Amygdala (tissue), 56 donors: ENCODE measurements at regions not wholly inside any gene's neighbourhood (a gene's known extent, or its start where the extent isn't known, plus 50 kb on each side); places are given as distances from the start of the nearest gene placed in this dataset.

ENCODE experiments used
- DNase-seq, 56 donors: peaks; one replicate each; lab custom pipeline; 2025; lab: John Stamatoyannopoulos, UW

GRCh38 chr20:50242548-50242862 lies 51.9 kb downstream of the CEBPB start:
- DNase-seq = no peak

- peak in 54 of 56 donors; percentile 16 to 91 (median 65) for DNase-seq
These were observed 52.4 kb downstream of the CEBPB start for GRCh38 chr20:50242863-50243609.

- DNase-seq = no peak
These were observed 53.2 kb downstream of the CEBPB start for GRCh38 chr20:50243610-50244351.

GRCh38 chr20:50244352-50245149 lies 53.9 kb downstream of the CEBPB start:
- DNase-seq = no peak

GRCh38 chr20:50245498-50246366 lies 55.1 kb downstream of the CEBPB start:
- no peak for DNase-seq

GRCh38 chr20:50246367-50247195 lies 56.0 kb downstream of the CEBPB start:
- peak in 2 of 56 donors; percentile 17 to 22 for DNase-seq

- no peak for DNase-seq
These were observed 56.8 kb downstream of the CEBPB start for GRCh38 chr20:50247196-50248094.

GRCh38 chr20:50248104-50248641 lies 57.5 kb downstream of the CEBPB start:
- peak in 2 of 56 donors; percentile 12 to 17 for DNase-seq

- no peak for DNase-seq
These were observed 59.1 kb downstream of the CEBPB start for GRCh38 chr20:50249447-50250388.

GRCh38 chr20:50250679-50251382 lies 60.2 kb downstream of the CEBPB start:
- DNase-seq = peak in 2 of 56 donors; percentile 5 to 14

- no peak for DNase-seq
These were observed 60.7 kb downstream of the CEBPB start for GRCh38 chr20:50251383-50251748.

- no peak for DNase-seq
These were observed 61.4 kb downstream of the CEBPB start for GRCh38 chr20:50251992-50252511.

GRCh38 chr20:50252701-50253100 lies 62.1 kb downstream of the CEBPB start:
- DNase-seq = no peak

- no peak for DNase-seq
These were observed 62.5 kb downstream of the CEBPB start for GRCh38 chr20:50253101-50253500.

GRCh38 chr20:50254466-50255079 lies 63.9 kb downstream of the CEBPB start:
- DNase-seq = no peak

- no peak for DNase-seq
These were observed 65.9 kb downstream of the CEBPB start for GRCh38 chr20:50256577-50256976.
